ENCODE measurements at regions not wholly inside any gene's neighbourhood (a gene's known extent, or its start where the extent isn't known, plus 50 kb on each side); places are given as distances from the start of the nearest gene placed in this dataset.
"Not testable (repeated sequence)": the region's sequence is repeated elsewhere in the genome, so short reads cannot be mapped to it uniquely, and the experiment has no call there.

- not testable (repeated sequence) for H3K27ac ChIP-seq
Measured at GRCh38 chr4:74505355-74505978, 60.5 kb downstream of the AREG start.

DNA sequence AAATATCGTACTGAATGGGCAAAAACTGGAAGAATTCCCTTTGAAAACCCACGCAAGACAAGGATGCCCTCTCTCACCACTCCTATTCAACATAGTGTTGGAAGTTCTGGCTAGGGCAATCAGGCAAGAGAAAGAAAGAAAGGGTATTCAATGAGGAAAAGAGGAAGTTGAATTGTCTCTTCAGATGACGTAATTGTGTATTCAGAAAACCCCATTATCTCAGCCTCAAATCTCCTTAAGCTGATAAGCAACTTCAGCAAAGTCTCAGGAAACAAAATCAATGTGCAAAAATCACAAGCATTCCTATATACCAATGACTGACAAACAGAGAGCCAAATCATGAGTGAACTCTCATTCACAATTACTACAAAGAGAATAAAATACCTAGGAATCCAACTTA, 64.4 kb downstream of the AREG start:
- H3K27ac ChIP-seq, result not testable (repeated sequence)

GRCh38 chr4:74516303-74516702, 71.4 kb downstream of the AREG start:
- no peak overlapping the region for H3K27ac ChIP-seq
- TF ChIP-seq, protein P1, sequence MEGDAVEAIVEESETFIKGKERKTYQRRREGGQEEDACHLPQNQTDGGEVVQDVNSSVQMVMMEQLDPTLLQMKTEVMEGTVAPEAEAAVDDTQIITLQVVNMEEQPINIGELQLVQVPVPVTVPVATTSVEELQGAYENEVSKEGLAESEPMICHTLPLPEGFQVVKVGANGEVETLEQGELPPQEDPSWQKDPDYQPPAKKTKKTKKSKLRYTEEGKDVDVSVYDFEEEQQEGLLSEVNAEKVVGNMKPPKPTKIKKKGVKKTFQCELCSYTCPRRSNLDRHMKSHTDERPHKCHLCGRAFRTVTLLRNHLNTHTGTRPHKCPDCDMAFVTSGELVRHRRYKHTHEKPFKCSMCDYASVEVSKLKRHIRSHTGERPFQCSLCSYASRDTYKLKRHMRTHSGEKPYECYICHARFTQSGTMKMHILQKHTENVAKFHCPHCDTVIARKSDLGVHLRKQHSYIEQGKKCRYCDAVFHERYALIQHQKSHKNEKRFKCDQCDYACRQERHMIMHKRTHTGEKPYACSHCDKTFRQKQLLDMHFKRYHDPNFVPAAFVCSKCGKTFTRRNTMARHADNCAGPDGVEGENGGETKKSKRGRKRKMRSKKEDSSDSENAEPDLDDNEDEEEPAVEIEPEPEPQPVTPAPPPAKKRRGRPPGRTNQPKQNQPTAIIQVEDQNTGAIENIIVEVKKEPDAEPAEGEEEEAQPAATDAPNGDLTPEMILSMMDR (conservative IDR thresholded peaks at IDR 0.05), result no peak

GRCh38 chr4:74517996-74518395, 73.1 kb downstream of the AREG start:
- TF ChIP-seq, protein P1 (conservative IDR thresholded peaks at IDR 0.05), result no peak
- no peak overlapping the region for H3K27ac ChIP-seq

- TF ChIP-seq, protein P1 (conservative IDR thresholded peaks at IDR 0.05), result no peak
- no peak overlapping the region for H3K27ac ChIP-seq
Measured at GRCh38 chr4:74522251-74522991, 77.5 kb downstream of the AREG start.

- TF ChIP-seq, protein P1 (conservative IDR thresholded peaks at IDR 0.05), result no peak
Measured at GRCh38 chr4:74523096-74523495, 78.2 kb downstream of the AREG start.

DNA sequence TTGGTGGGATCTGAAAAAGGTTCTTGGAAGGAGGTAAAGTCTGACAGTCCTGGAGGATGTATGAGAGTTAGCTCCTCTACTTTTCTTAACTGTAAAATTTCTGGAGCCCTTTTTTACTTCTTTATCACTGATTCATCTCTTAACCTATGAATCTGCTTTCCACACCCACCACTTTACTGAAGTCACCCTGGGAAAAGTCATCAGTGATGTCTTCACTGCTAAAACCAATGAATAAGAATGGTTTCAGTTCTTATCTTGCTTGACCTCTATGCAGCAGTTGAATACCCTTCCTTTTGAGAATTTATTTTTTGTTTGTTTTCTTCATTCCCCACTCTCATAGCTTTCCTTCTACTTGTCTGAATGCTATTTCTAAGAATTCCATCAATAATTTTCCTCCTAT, 80.0 kb downstream of the AREG start:
- no peak overlapping the region for H3K27ac ChIP-seq
- TF ChIP-seq, protein P1 (conservative IDR thresholded peaks at IDR 0.05), result no peak

More at GRCh38 chr4:74523096-74523495, 78.2 kb downstream of the AREG start:
- H3K27ac ChIP-seq, result no peak overlapping the region

DNA sequence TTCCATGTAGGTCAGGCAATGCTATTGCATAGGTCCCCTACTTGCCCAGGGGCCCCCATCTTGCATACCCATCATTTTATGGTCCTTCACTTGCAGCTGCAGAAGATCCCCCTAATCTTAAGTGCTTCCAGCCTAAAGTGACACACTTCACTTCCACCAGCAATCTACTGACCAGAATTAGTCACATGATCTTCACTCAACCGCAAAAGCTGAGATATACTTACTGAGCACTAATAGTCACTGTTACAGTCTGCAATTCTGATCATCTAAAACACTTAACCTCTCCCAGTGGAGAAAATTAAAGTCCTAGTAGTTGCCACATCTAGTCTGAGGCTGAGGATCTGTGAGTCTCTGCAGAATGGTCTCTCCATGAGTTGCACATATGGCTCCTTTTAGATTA, 82.1 kb downstream of the AREG start:
- no peak overlapping the region for H3K27ac ChIP-seq
- TF ChIP-seq, protein P1 (conservative IDR thresholded peaks at IDR 0.05), result no peak

Measured in VCaP (cell line).